HepG2 (cell line): ENCODE measurements at regions not wholly inside any gene's neighbourhood (a gene's known extent, or its start where the extent isn't known, plus 50 kb on each side); places are given as distances from the start of the nearest gene placed in this dataset.

Source experiments
- ATAC-seq: fragments of 200-7000 bp; cut with Tn5 transposase; 3 replicates; pipeline ENCODE4 v1.9.1; 2020; ENCODE audit warnings: mild to moderate bottlenecking, moderate library complexity
- BruUV-seq: library from RNA; stranded (reverse); fragments of 400-500 nt; replicated peaks from 2 replicates; lab custom pipeline; 2021; lab: Mats Ljungman, UMichigan
- CTCF ChIA-PET: fragments of 300-600 bp; formaldehyde crosslinking; extraction: SDS; loops from one replicate; lab custom pipeline; 2021; ENCODE audit warnings: low total read pairs, inconsistent platforms, low intra/inter-chr PET ratio; lab: Yijun Ruan, JAX
- POLR2A ChIA-PET: fragments of 350-600 bp; sonication (Branson Sonifier 250); formaldehyde crosslinking; loops from one replicate; lab custom pipeline; 2020; ENCODE audit warnings: antibody characterized with exemption, inconsistent platforms; lab: Yijun Ruan, JAX
- DNase-seq: peaks from one replicate; pipeline ENCODE4 v3.0.0-alpha.2; 2015; ENCODE audit warnings: low spot score
- FAIRE-seq: peaks from 3 replicates; lab custom pipeline; 2011; peaks lifted over from hg19 to GRCh38; lab: Jason Lieb, UNC
- H2AFZ ChIP-seq: one replicate; pipeline ENCODE4 v1.6.1; 2011; ENCODE audit warnings: low read length, inconsistent platforms
- H3K27ac ChIP-seq: fragments of 300-600 bp; 3 replicates; pipeline ENCODE4 v1.8.0; 2011; ENCODE audit warnings: mixed run types, mild to moderate bottlenecking, mixed read lengths, low read length, inconsistent platforms; ENCODE audit not compliant: insufficient read depth; ENCODE audit errors: extremely low read length
- H3K27me3 ChIP-seq, 2 experiments: fragments of 200-600 bp in 1 of 2; 2 replicates in 1 of 2; 3 replicates in 1 of 2; pipeline versions ENCODE4 v1.6.0 to v1.8.0; 2011; ENCODE audit warnings: low read length in 2 of 2, mild to moderate bottlenecking in 2 of 2, moderate library complexity in 2 of 2, inconsistent platforms in 1 of 2; ENCODE audit not compliant: insufficient read depth in 2 of 2, control insufficient read depth in 1 of 2
- H3K36me3 ChIP-seq, 2 experiments: fragments of 200-600 bp in 1 of 2; replicated peaks in 1 of 2; 2 replicates in 1 of 2; 3 replicates in 1 of 2; pipeline versions ENCODE4 v1.5.1 to v1.8.0; 2011; ENCODE audit warnings: low read length in 2 of 2, inconsistent platforms in 1 of 2; ENCODE audit not compliant: insufficient read depth in 2 of 2, control insufficient read depth in 1 of 2
- H3K4me1 ChIP-seq: 2 replicates; pipeline ENCODE4 v1.5.1; 2012; ENCODE audit warnings: low read length, inconsistent platforms; ENCODE audit not compliant: insufficient read depth
- H3K4me2 ChIP-seq: 2 replicates; pipeline ENCODE4 v1.6.0; 2011; ENCODE audit warnings: low read depth, low read length, inconsistent platforms
- H3K4me3 ChIP-seq, 3 experiments: fragments of 200-600 bp in 1 of 3; sonication (generic), shearing (Covaris generic) in 1 of 3; replicated peaks in 1 of 3; 2 replicates each; pipeline ENCODE4 v1.5.1; 2011 to 2016; ENCODE audit warnings: low read length in 3 of 3, inconsistent platforms in 2 of 3, low read depth in 2 of 3, mild to moderate bottlenecking in 2 of 3, control low read depth in 1 of 3, mixed read lengths in 1 of 3; ENCODE audit not compliant: insufficient read depth in 1 of 3
- H3K79me2 ChIP-seq: one replicate; pipeline ENCODE4 v1.6.1; 2011; ENCODE audit warnings: low read length, inconsistent platforms; ENCODE audit not compliant: insufficient read depth
- H3K9ac ChIP-seq: 2 replicates; pipeline ENCODE4 v1.6.0; 2011; ENCODE audit warnings: mild to moderate bottlenecking, low read depth, low read length, inconsistent platforms; ENCODE audit not compliant: insufficient read depth
- H3K9me3 ChIP-seq: 2 replicates; pipeline ENCODE4 v1.5.1; 2012; ENCODE audit warnings: mild to moderate bottlenecking, low read length
- H4K20me1 ChIP-seq: 2 replicates; pipeline ENCODE4 v1.6.0; 2011; ENCODE audit warnings: inconsistent platforms, mild to moderate bottlenecking, low read length, moderate library complexity; ENCODE audit not compliant: insufficient read depth
- NFATC3 ChIP-seq: sonication (generic); formaldehyde crosslinking; IDR thresholded peaks from 2 replicates; pipeline ENCODE4 v1.5.1; 2020; ENCODE audit warnings: mild to moderate bottlenecking, missing genetic modification reagents
- SMARCE1 ChIP-seq: fragments of 450-650 bp; IDR thresholded peaks from 2 replicates; pipeline ENCODE4 v1.6.1; 2017; ENCODE audit warnings: borderline replicate concordance
- SOX13 ChIP-seq, 3 experiments: fragments of 450-650 bp in 1 of 3; sonication (generic) in 1 of 3; formaldehyde crosslinking in 1 of 3; IDR thresholded peaks in 2 of 3; conservative IDR thresholded peaks in 1 of 3; 2 replicates each; pipeline versions ENCODE4 v1.5.0 to v1.6.1; 2016 to 2020; ENCODE audit warnings: antibody characterized with exemption in 1 of 3, mild to moderate bottlenecking in 1 of 3, missing compliant biosample characterization in 1 of 3, missing genetic modification reagents in 1 of 3, moderate library complexity in 1 of 3
- ZBTB8A ChIP-seq: sonication (generic); formaldehyde crosslinking; IDR thresholded peaks from 2 replicates; pipeline ENCODE4 v1.4.0; 2020; ENCODE audit warnings: mild to moderate bottlenecking, low read depth, missing genetic modification reagents, borderline replicate concordance
- ZKSCAN8 ChIP-seq: IDR thresholded peaks from 2 replicates; pipeline ENCODE4 v1.6.1; 2016; ENCODE audit warnings: borderline replicate concordance, missing genetic modification reagents, missing compliant biosample characterization
- ZMYM3 ChIP-seq: sonication (generic); formaldehyde crosslinking; IDR thresholded peaks from 2 replicates; pipeline ENCODE4 v1.5.1; 2020; ENCODE audit warnings: mild to moderate bottlenecking, missing genetic modification reagents
- ZNF615 ChIP-seq: sonication (generic); formaldehyde crosslinking; IDR thresholded peaks from 2 replicates; pipeline ENCODE4 v1.5.0; 2020; ENCODE audit warnings: mild to moderate bottlenecking, missing genetic modification reagents, borderline replicate concordance
- ZNF644 ChIP-seq: IDR thresholded peaks from 2 replicates; pipeline ENCODE4 v1.6.1; 2016; ENCODE audit warnings: low read depth
- ZNF800 ChIP-seq: sonication (generic); formaldehyde crosslinking; IDR thresholded peaks from 2 replicates; pipeline ENCODE4 v1.4.0; 2020; ENCODE audit warnings: missing genetic modification reagents
- WGBS: methylation state at CpG from one replicate; pipeline ENCODE4 v1.1.6; 2017; ENCODE audit warnings: low lambda C conversion rate; 5-methylcytosine and 5-hydroxymethylcytosine counted together
- in situ Hi-C: cut with HindIII; loops from 2 replicates; pipeline ENCODE4 v1.10.0; 2017; ENCODE audit warnings: low pct_unique_long_range_greater_than_20kb; ENCODE audit not compliant: extremely low pct_ligation_motif_present
- intact Hi-C: fragments of 100-400 bp; cut with micrococcal nuclease; formaldehyde crosslinking; loops from one replicate; pipeline ENCODE4 v1.10.0; 2022; ENCODE audit not compliant: unreplicated experiment

- intact Hi-C loops (no loop called here), in situ Hi-C loops (no loop called here)
- Histone ChIP-seq H3K36me3 (no peaks in the 10 kb centered on the region), H3K27ac (no peak overlapping the region), H3K79me2 (no peaks in the 10 kb centered on the region), H3K4me2 (no peak overlapping the region), H3K9ac (no peak overlapping the region), H3K4me1 (peaks cover 8% of the 10 kb centered on the region; the same call in 1 of the 2 replicates), H4K20me1 (no peaks in the 10 kb centered on the region), H3K9me3 (no peaks in the 10 kb centered on the region), H2AFZ (no peak overlapping the region), H3K4me3 (no peak overlapping the region), H3K27me3 (0 out of 5 replicates have a peak, but pooled peaks cover 0 to 3% of the 10 kb centered on the region in 2 experiments)
- POLR2A ChIA-PET: no interaction called here
- ATAC-seq (no peak), FAIRE-seq (no peak), DNase-seq (no peak)
- WGBS: 72% methylated on average over 2 of the region's 2 CpGs
- TF ChIP-seq ZMYM3 (CRISPR knock-in tag) (no peak), SOX13 (IDR thresholded peaks at IDR 0.05) (no peak), SOX13 (CRISPR knock-in tag; conservative IDR thresholded peaks at IDR 0.05 in 1 of 2, IDR thresholded peaks at IDR 0.05 in 1 of 2) (no peak), ZNF644 (no peak), ZNF615 (CRISPR knock-in tag) (no peak), NFATC3 (CRISPR knock-in tag) (no peak), ZNF800 (CRISPR knock-in tag) (no peak), ZKSCAN8 (CRISPR knock-in tag) (no peak), ZBTB8A (CRISPR knock-in tag) (no peak), SMARCE1 (no peak)
- no TSS peak for BruUV-seq
- CTCF ChIA-PET: no interaction called here
These were observed 97.7 kb upstream of the RBPJ start for GRCh38 chr4:26223155-26223554.
